Mesenchymal stem cell (in vitro differentiated cells and primary cell): ENCODE measurements at regions not wholly inside any gene's neighbourhood (a gene's known extent, or its start where the extent isn't known, plus 50 kb on each side); places are given as distances from the start of the nearest gene placed in this dataset.
"Not testable (repeated sequence)": the region's sequence is repeated elsewhere in the genome, so short reads cannot be mapped to it uniquely, and the experiment has no call there.

Experiments
- DNase-seq: peaks from one replicate; pipeline ENCODE4 v3.0.0-alpha.2; 2013
- H2AFZ ChIP-seq: one replicate; pipeline ENCODE4 v1.6.1; 2013; ENCODE audit warnings: low read depth, mild to moderate bottlenecking, control low read depth, inconsistent platforms, low read length, moderate library complexity
- H2AK5ac ChIP-seq: 2 replicates; pipeline ENCODE4 v1.6.1; 2013; ENCODE audit warnings: low read length, moderate library complexity, mild to moderate bottlenecking, inconsistent platforms; ENCODE audit not compliant: severe bottlenecking
- H2BK120ac ChIP-seq: one replicate; pipeline ENCODE4 v1.6.1; 2013; ENCODE audit warnings: low read depth, mild to moderate bottlenecking, inconsistent platforms, low read length, moderate library complexity
- H2BK12ac ChIP-seq, 2 experiments: one replicate each; pipeline ENCODE4 v1.6.1; 2013; ENCODE audit warnings: inconsistent platforms in 2 of 2, low read length in 2 of 2, mild to moderate bottlenecking in 2 of 2, moderate library complexity in 2 of 2, control low read depth in 1 of 2
- H2BK15ac ChIP-seq: one replicate; pipeline ENCODE4 v1.6.1; 2013; ENCODE audit warnings: mild to moderate bottlenecking, low read depth, inconsistent platforms; ENCODE audit not compliant: poor library complexity, severe bottlenecking
- H2BK5ac ChIP-seq: 2 replicates; pipeline ENCODE4 v1.6.1; 2013; ENCODE audit warnings: low read depth, mild to moderate bottlenecking, low read length, control low read depth, inconsistent platforms; ENCODE audit not compliant: poor library complexity, severe bottlenecking
- H3K14ac ChIP-seq, 2 experiments: one replicate each; pipeline ENCODE4 v1.6.1; 2013; ENCODE audit warnings: inconsistent platforms in 2 of 2, low read length in 2 of 2, control low read depth in 1 of 2, mild to moderate bottlenecking in 1 of 2, moderate library complexity in 1 of 2
- H3K18ac ChIP-seq, 2 experiments: one replicate each; pipeline ENCODE4 v1.6.1; 2013; ENCODE audit warnings: inconsistent platforms in 2 of 2, low read length in 2 of 2, control low read depth in 1 of 2, low read depth in 1 of 2, mild to moderate bottlenecking in 1 of 2
- H3K23ac ChIP-seq, 2 experiments: one replicate each; pipeline ENCODE4 v1.6.1; 2013; ENCODE audit warnings: inconsistent platforms in 2 of 2, low read length in 2 of 2, mild to moderate bottlenecking in 2 of 2, moderate library complexity in 2 of 2, control low read depth in 1 of 2
- H3K27ac ChIP-seq: 2 replicates; pipeline ENCODE4 v1.5.1; 2013; ENCODE audit warnings: mild to moderate bottlenecking, moderate library complexity, low read length, control low read depth, inconsistent platforms; ENCODE audit not compliant: poor library complexity, severe bottlenecking
- H3K27me3 ChIP-seq, 2 experiments: 2 replicates each; pipeline versions ENCODE4 v1.6.1 to v1.7.0; 2013; ENCODE audit warnings: low read length in 2 of 2, mild to moderate bottlenecking in 2 of 2, moderate library complexity in 2 of 2, control low read depth in 1 of 2, inconsistent platforms in 1 of 2; ENCODE audit not compliant: control insufficient read depth in 1 of 2, insufficient read depth in 1 of 2
- H3K36me3 ChIP-seq, 2 experiments: 2 replicates each; pipeline versions ENCODE4 v1.6.1 to v1.7.0; 2013; ENCODE audit warnings: low read length in 2 of 2, control low read depth in 1 of 2, inconsistent platforms in 1 of 2, low read depth in 1 of 2, mild to moderate bottlenecking in 1 of 2; ENCODE audit not compliant: insufficient read depth in 2 of 2, control insufficient read depth in 1 of 2
- H3K4ac ChIP-seq, 2 experiments: one replicate each; pipeline ENCODE4 v1.6.1; 2013; ENCODE audit warnings: inconsistent platforms in 2 of 2, low read length in 2 of 2, mild to moderate bottlenecking in 2 of 2, moderate library complexity in 2 of 2, control low read depth in 1 of 2, low read depth in 1 of 2
- H3K4me1 ChIP-seq: 2 replicates; pipeline ENCODE4 v1.6.1; 2013; ENCODE audit warnings: low read depth, low read length, control low read depth; ENCODE audit not compliant: control insufficient read depth, insufficient read depth
- H3K4me2 ChIP-seq: 2 replicates; pipeline ENCODE4 v1.6.1; 2013; ENCODE audit warnings: low read length, mild to moderate bottlenecking, inconsistent platforms; ENCODE audit not compliant: poor library complexity, severe bottlenecking
- H3K4me3 ChIP-seq, 2 experiments: 2 replicates each; pipeline versions ENCODE4 v1.5.1 to v1.7.0; 2013; ENCODE audit warnings: low read length in 2 of 2, mild to moderate bottlenecking in 2 of 2, control low read depth in 1 of 2, low read depth in 1 of 2; ENCODE audit not compliant: insufficient read depth in 1 of 2
- H3K79me1 ChIP-seq: replicated peaks from 2 replicates; pipeline ENCODE4 v1.6.1; 2013; ENCODE audit warnings: mild to moderate bottlenecking, control low read depth, low read length, inconsistent platforms; ENCODE audit not compliant: poor library complexity, severe bottlenecking
- H3K9ac ChIP-seq: 2 replicates; pipeline ENCODE4 v1.7.0; 2013; ENCODE audit warnings: mild to moderate bottlenecking, low read length, moderate library complexity
- H3K9me3 ChIP-seq: 2 replicates; pipeline ENCODE4 v1.7.0; 2013; ENCODE audit warnings: mild to moderate bottlenecking, low read length; ENCODE audit not compliant: control insufficient read depth
- H4K8ac ChIP-seq: one replicate; pipeline ENCODE4 v1.6.1; 2013; ENCODE audit warnings: inconsistent platforms, mild to moderate bottlenecking, low read length, moderate library complexity
- H4K91ac ChIP-seq: one replicate; pipeline ENCODE4 v1.6.1; 2013; ENCODE audit warnings: mild to moderate bottlenecking, low read length, inconsistent platforms
- WGBS: methylation state at CpG from one replicate; pipeline ENCODE4 v1.1.7; 2013; ENCODE audit warnings: mixed read lengths; 5-methylcytosine and 5-hydroxymethylcytosine counted together

GRCh38 chr5:94086635-94087034, 345.2 kb upstream of the POU5F2 start:
- 95% methylated on average over 7 of the region's 8 CpGs for WGBS
- not testable (repeated sequence) for DNase-seq, H2AFZ ChIP-seq

GRCh38 chr5:94086194-94086593, 344.8 kb upstream of the POU5F2 start:
- 73% methylated on average over 2 of the region's 2 CpGs for WGBS
- Histone ChIP-seq H3K36me3 (no peaks in the 10 kb centered on the region), H3K18ac (no peak overlapping the region)

More at GRCh38 chr5:94086635-94087034, 345.2 kb upstream of the POU5F2 start:
- H3K79me1 ChIP-seq = peaks cover 12% of the 10 kb centered on the region
- not testable (repeated sequence) for H3K14ac ChIP-seq, H3K18ac ChIP-seq, H3K4me3 ChIP-seq, H3K9ac ChIP-seq, H2AK5ac ChIP-seq, H3K4me1 ChIP-seq, H2BK15ac ChIP-seq, H3K36me3 ChIP-seq, H4K8ac ChIP-seq, H3K9me3 ChIP-seq, H4K91ac ChIP-seq, H3K4me2 ChIP-seq, H2BK12ac ChIP-seq, H3K27me3 ChIP-seq, H3K27ac ChIP-seq, H2BK120ac ChIP-seq, H3K4ac ChIP-seq, H3K23ac ChIP-seq, H2BK5ac ChIP-seq

GRCh38 chr5:94082405-94082804, 341.0 kb upstream of the POU5F2 start:
- Histone ChIP-seq H2BK120ac (no peak overlapping the region), H3K79me1 (peaks cover 15% of the 10 kb centered on the region), H2AFZ (no peak overlapping the region), H2BK12ac (no peak overlapping the region), H2AK5ac (no peak overlapping the region), H3K23ac (no peak overlapping the region), H3K18ac (no peak overlapping the region), H4K8ac (no peak overlapping the region), H3K36me3 (no peaks in the 10 kb centered on the region), H3K27me3 (no peaks in the 10 kb centered on the region), H3K9me3 (no peaks in the 10 kb centered on the region), H2BK15ac (no peak overlapping the region), H3K4me1 (no peaks in the 10 kb centered on the region), H3K4me3 (no peak overlapping the region), H2BK5ac (no peak overlapping the region), H4K91ac (no peak overlapping the region), H3K4ac (no peak overlapping the region), H3K4me2 (no peak overlapping the region), H3K14ac (no peak overlapping the region), H3K27ac (no peak overlapping the region), H3K9ac (no peak overlapping the region)
- no peak for DNase-seq

More at GRCh38 chr5:94086194-94086593, 344.8 kb upstream of the POU5F2 start:
- H3K4me2 ChIP-seq = no peak overlapping the region
- H3K27ac ChIP-seq = no peak overlapping the region
- H3K9me3 ChIP-seq = no peaks in the 10 kb centered on the region
- no peak overlapping the region for H3K14ac ChIP-seq
- H3K4me3 ChIP-seq = no peak overlapping the region
- no peaks in the 10 kb centered on the region for H3K27me3 ChIP-seq
- H3K79me1 ChIP-seq = peaks cover 9% of the 10 kb centered on the region
- no peak overlapping the region for H3K23ac ChIP-seq
- H3K9ac ChIP-seq = no peak overlapping the region
- no peak overlapping the region for H2AFZ ChIP-seq
- no peak overlapping the region for H4K8ac ChIP-seq
- no peak overlapping the region for H2BK12ac ChIP-seq
- H2BK120ac ChIP-seq = no peak overlapping the region
- H2BK5ac ChIP-seq = no peak overlapping the region
- no peak overlapping the region for H4K91ac ChIP-seq
- H3K4ac ChIP-seq = no peak overlapping the region
- no peaks in the 10 kb centered on the region for H3K4me1 ChIP-seq
- no peak for DNase-seq
- no peak overlapping the region for H2AK5ac ChIP-seq
- H2BK15ac ChIP-seq = no peak overlapping the region

GRCh38 chr5:94081088-94081487, 339.7 kb upstream of the POU5F2 start:
- Histone ChIP-seq H4K91ac (no peak overlapping the region), H2BK15ac (no peak overlapping the region), H3K4me3 (no peak overlapping the region), H3K9me3 (no peaks in the 10 kb centered on the region), H2AFZ (no peak overlapping the region), H3K14ac (no peak overlapping the region), H2BK5ac (no peak overlapping the region), H3K9ac (no peak overlapping the region), H2BK12ac (no peak overlapping the region), H3K79me1 (peaks cover 15% of the 10 kb centered on the region), H3K4me2 (no peak overlapping the region), H2AK5ac (no peak overlapping the region), H3K36me3 (no peaks in the 10 kb centered on the region), H3K4me1 (no peaks in the 10 kb centered on the region), H3K27me3 (no peaks in the 10 kb centered on the region), H4K8ac (no peak overlapping the region), H3K4ac (no peak overlapping the region), H2BK120ac (no peak overlapping the region), H3K23ac (no peak overlapping the region), H3K18ac (no peak overlapping the region), H3K27ac (no peak overlapping the region)
- no peak for DNase-seq
- WGBS = no CpG with 5 or more reads among the region's 1 CpG
